ENCODE measurements at regions not wholly inside any gene's neighbourhood (a gene's known extent, or its start where the extent isn't known, plus 50 kb on each side); places are given as distances from the start of the nearest gene placed in this dataset.

DNA sequence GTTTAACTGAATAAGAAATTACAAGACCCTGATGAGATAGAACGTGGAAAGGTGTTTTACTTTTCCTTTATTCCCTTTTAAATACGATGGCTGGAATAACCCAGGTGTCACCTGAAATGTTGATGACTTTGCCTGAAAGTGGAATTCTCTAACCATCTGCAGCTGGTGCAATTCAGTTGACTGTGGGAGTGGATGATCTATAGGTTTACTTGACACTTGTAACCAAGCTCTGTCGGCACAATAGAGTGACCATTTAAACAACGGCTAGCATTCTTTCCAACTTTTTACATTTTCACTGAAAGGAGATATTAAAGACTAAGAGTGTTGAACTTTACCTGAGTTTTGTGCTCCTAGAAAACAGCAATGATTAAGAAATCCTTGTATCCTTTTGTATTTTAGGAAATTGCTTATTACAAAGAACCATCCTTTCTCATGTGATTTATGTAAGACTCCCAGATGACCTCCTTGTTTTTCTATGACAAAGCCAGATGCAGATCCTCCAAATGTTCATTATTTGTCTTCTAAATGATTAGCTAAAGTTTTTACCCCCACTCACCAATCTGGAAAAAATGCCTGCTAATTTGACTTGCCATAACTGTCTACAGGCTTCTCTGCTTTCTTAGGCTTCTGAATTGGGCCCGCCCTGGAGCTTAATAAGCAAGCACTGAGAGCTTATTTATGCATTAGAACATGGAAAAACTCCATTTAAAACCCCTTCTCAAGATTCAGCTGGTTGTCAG, 129.5 kb upstream of the LRRC7 start:
- Histone ChIP-seq H3K4me3 (ENCODE audit: low read depth in 2 of 2, low read length in 1 of 2) (no peak overlapping the region), H3K36me3 (replicated peaks in 1 of 2; ENCODE audit: control insufficient read depth in 1 of 2, insufficient read depth in 2 of 2, low read length in 1 of 2) (no peaks in the 10 kb centered on the region), H3K27me3 (ENCODE audit: insufficient read depth) (no peaks in the 10 kb centered on the region), H3K9ac (no peak overlapping the region), H3K4me1 (ENCODE audit: control insufficient read depth in 1 of 2, insufficient read depth in 2 of 2, low read depth in 1 of 2, low read length in 1 of 2) (no peaks in the 10 kb centered on the region), H3K9me2 (no peaks in the 10 kb centered on the region), H3K4me2 (no peak overlapping the region), H3K27ac (ENCODE audit: low read depth in 2 of 2, low read length in 1 of 2) (no peak overlapping the region), H2AFZ (ENCODE audit: low read depth) (no peak overlapping the region), H3K9me3 (no peaks in the 10 kb centered on the region), H4K20me1 (ENCODE audit: insufficient read depth) (no peaks in the 10 kb centered on the region), H3K79me2 (ENCODE audit: insufficient read depth) (no peaks in the 10 kb centered on the region), H3F3A (replicated peaks; ENCODE audit: insufficient read depth) (no peaks in the 10 kb centered on the region)
- 28% methylated on average over 5 of the region's 5 CpGs for WGBS (ENCODE audit: low lambda C conversion rate)
- TF ChIP-seq MEF2A (IDR thresholded peaks at IDR 0.05; ENCODE audit: borderline replicate concordance, low read depth) (no peak), EZH2phosphoT487 (IDR thresholded peaks at IDR 0.05; ENCODE audit: borderline replicate concordance, low read depth) (no peak), NRF1 (IDR thresholded peaks at IDR 0.05; ENCODE audit: low read depth, low read length) (no peak), FOSL2 (IDR thresholded peaks at IDR 0.05; ENCODE audit: borderline replicate concordance, low read depth) (no peak), RCOR1 (IDR thresholded peaks at IDR 0.05; ENCODE audit: low read length) (no peak), JUND (IDR thresholded peaks at IDR 0.05) (no peak), ELF1 (IDR thresholded peaks at IDR 0.05) (no peak), TAF1 (IDR thresholded peaks at IDR 0.05; ENCODE audit: borderline replicate concordance, low read depth, low read length) (no peak), RAD21 (IDR thresholded peaks at IDR 0.05; ENCODE audit: low read length) (no peak), EP300 (IDR thresholded peaks at IDR 0.05; ENCODE audit: borderline replicate concordance in 1 of 2, low read depth in 1 of 2, low read length in 1 of 2) (no peak), RFX5 (IDR thresholded peaks at IDR 0.05; ENCODE audit: low read length) (no peak), MXI1 (IDR thresholded peaks at IDR 0.05; ENCODE audit: low read depth, low read length) (no peak), RXRA (IDR thresholded peaks at IDR 0.05; ENCODE audit: borderline replicate concordance, low read depth) (no peak), FOXJ3 (CRISPR knock-in tag; IDR thresholded peaks at IDR 0.05) (no peak), GATA2 (CRISPR knock-in tag; IDR thresholded peaks at IDR 0.05) (no peak)
- TF ChIP-seq, protein P1, sequence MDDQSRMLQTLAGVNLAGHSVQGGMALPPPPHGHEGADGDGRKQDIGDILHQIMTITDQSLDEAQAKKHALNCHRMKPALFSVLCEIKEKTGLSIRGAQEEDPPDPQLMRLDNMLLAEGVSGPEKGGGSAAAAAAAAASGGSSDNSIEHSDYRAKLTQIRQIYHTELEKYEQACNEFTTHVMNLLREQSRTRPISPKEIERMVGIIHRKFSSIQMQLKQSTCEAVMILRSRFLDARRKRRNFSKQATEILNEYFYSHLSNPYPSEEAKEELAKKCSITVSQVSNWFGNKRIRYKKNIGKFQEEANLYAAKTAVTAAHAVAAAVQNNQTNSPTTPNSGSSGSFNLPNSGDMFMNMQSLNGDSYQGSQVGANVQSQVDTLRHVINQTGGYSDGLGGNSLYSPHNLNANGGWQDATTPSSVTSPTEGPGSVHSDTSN (IDR thresholded peaks at IDR 0.05) = no peak
- TF ChIP-seq, protein P2, sequence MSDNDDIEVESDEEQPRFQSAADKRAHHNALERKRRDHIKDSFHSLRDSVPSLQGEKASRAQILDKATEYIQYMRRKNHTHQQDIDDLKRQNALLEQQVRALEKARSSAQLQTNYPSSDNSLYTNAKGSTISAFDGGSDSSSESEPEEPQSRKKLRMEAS (IDR thresholded peaks at IDR 0.05; ENCODE audit: low read depth) = no peak
- TF ChIP-seq, protein P3, sequence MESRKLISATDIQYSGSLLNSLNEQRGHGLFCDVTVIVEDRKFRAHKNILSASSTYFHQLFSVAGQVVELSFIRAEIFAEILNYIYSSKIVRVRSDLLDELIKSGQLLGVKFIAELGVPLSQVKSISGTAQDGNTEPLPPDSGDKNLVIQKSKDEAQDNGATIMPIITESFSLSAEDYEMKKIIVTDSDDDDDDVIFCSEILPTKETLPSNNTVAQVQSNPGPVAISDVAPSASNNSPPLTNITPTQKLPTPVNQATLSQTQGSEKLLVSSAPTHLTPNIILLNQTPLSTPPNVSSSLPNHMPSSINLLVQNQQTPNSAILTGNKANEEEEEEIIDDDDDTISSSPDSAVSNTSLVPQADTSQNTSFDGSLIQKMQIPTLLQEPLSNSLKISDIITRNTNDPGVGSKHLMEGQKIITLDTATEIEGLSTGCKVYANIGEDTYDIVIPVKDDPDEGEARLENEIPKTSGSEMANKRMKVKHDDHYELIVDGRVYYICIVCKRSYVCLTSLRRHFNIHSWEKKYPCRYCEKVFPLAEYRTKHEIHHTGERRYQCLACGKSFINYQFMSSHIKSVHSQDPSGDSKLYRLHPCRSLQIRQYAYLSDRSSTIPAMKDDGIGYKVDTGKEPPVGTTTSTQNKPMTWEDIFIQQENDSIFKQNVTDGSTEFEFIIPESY (IDR thresholded peaks at IDR 0.05; ENCODE audit: borderline replicate concordance, low read depth) = no peak
- TF ChIP-seq, protein P4, sequence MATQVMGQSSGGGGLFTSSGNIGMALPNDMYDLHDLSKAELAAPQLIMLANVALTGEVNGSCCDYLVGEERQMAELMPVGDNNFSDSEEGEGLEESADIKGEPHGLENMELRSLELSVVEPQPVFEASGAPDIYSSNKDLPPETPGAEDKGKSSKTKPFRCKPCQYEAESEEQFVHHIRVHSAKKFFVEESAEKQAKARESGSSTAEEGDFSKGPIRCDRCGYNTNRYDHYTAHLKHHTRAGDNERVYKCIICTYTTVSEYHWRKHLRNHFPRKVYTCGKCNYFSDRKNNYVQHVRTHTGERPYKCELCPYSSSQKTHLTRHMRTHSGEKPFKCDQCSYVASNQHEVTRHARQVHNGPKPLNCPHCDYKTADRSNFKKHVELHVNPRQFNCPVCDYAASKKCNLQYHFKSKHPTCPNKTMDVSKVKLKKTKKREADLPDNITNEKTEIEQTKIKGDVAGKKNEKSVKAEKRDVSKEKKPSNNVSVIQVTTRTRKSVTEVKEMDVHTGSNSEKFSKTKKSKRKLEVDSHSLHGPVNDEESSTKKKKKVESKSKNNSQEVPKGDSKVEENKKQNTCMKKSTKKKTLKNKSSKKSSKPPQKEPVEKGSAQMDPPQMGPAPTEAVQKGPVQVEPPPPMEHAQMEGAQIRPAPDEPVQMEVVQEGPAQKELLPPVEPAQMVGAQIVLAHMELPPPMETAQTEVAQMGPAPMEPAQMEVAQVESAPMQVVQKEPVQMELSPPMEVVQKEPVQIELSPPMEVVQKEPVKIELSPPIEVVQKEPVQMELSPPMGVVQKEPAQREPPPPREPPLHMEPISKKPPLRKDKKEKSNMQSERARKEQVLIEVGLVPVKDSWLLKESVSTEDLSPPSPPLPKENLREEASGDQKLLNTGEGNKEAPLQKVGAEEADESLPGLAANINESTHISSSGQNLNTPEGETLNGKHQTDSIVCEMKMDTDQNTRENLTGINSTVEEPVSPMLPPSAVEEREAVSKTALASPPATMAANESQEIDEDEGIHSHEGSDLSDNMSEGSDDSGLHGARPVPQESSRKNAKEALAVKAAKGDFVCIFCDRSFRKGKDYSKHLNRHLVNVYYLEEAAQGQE (IDR thresholded peaks at IDR 0.05; ENCODE audit: low read depth, low read length) = no peak
- TF ChIP-seq, protein P5, sequence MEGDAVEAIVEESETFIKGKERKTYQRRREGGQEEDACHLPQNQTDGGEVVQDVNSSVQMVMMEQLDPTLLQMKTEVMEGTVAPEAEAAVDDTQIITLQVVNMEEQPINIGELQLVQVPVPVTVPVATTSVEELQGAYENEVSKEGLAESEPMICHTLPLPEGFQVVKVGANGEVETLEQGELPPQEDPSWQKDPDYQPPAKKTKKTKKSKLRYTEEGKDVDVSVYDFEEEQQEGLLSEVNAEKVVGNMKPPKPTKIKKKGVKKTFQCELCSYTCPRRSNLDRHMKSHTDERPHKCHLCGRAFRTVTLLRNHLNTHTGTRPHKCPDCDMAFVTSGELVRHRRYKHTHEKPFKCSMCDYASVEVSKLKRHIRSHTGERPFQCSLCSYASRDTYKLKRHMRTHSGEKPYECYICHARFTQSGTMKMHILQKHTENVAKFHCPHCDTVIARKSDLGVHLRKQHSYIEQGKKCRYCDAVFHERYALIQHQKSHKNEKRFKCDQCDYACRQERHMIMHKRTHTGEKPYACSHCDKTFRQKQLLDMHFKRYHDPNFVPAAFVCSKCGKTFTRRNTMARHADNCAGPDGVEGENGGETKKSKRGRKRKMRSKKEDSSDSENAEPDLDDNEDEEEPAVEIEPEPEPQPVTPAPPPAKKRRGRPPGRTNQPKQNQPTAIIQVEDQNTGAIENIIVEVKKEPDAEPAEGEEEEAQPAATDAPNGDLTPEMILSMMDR (IDR thresholded peaks at IDR 0.05) = no peak
- ChIA-PET POLR2A (no interaction called here), CTCF (no interaction called here)
- DNase-seq = no peak

Measured in SK-N-SH (cell line).